Medulla oblongata (tissue), 1 donor: ENCODE measurements at regions not wholly inside any gene's neighbourhood (a gene's known extent, or its start where the extent isn't known, plus 50 kb on each side); places are given as distances from the start of the nearest gene placed in this dataset.
"Not testable (repeated sequence)": the region's sequence is repeated elsewhere in the genome, so short reads cannot be mapped to it uniquely, and the experiment has no call there.

Source experiments
- DNase-seq: peaks from one replicate; pipeline ENCODE4 v3.0.0-alpha.2; 2015; ENCODE audit errors: extremely low spot score

DNA sequence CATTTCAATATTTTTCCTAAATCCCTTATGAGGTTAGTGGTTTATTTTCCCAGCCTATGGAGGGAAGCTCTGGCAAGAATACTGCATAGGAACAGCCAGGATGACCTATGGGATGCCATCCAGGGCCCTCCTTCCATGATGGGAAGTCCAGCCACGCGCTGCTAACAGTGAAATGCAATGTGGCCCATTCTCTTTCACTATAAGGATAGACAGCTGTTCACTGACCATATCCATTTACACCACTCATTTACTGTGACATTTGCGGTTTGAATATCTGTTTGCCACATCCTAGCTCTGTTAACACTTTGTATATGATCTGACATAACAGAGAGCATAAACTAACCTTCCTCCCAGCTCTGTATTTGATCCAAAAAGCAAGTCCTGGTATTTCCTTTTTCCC lies 471.7 kb downstream of the CBLN4 start:
- no peak for DNase-seq

DNA sequence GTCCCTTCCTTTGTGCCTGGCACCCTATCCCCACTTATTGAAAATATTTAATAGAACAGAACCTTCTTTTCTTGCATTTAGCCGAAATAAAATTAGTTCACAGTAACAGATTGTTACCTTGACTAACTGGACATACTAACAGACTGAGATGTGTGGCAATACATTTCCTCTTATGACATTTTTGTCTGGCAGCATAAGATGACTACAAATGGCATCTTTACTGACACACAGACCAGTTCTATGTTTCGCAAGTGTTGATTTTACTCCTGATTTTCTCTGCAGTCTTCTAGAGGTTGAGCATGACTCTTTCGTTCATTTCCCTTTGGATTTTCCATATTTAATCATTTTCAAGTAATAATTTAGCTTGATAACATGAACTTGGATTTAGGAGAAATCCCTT lies 474.6 kb downstream of the CBLN4 start:
- DNase-seq, result no peak

GRCh38 chr20:55528482-55528881 lies 476.8 kb downstream of the CBLN4 start:
- no peak for DNase-seq

- no peak for DNase-seq
Measured at GRCh38 chr20:55522296-55522815, 483.0 kb downstream of the CBLN4 start.

DNA sequence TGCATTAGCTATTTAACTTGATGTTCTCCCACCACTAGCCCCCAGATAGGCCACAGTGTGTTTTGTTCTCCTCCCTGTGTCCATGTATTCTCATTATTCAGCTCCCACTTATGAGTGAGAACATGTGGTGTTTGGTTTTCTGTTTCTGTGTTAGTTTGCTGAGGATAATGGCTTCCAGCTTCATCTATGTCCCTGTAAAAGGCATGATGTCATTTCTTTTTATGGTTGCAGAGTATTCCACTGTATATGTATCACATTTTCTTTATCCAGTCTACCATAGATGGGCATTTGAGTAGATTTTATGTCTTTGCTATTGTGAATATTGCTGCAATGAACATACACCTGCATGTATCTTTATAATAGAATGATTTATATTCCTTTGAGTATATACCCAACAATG lies 487.7 kb downstream of the CBLN4 start:
- not testable (repeated sequence) for DNase-seq

DNA sequence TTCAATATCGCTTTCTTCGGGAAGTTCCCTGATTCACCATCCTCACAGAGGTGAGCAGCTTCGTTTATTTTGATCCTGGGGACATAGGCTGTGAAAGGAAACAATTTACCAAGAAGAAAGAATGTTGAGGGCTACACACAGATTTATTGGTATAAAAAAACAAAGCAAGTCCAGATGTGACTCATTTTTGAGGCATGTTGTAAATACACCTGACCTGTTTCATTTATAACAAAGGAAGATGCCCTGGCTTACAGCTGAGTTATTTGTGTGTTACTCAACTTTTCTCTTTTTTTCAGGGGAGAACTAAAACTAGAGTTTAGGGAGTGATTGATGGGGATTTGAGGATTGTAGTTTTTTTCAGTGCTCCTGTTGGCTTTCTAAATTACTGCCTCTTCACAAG lies 489.5 kb downstream of the CBLN4 start:
- no peak for DNase-seq

DNA sequence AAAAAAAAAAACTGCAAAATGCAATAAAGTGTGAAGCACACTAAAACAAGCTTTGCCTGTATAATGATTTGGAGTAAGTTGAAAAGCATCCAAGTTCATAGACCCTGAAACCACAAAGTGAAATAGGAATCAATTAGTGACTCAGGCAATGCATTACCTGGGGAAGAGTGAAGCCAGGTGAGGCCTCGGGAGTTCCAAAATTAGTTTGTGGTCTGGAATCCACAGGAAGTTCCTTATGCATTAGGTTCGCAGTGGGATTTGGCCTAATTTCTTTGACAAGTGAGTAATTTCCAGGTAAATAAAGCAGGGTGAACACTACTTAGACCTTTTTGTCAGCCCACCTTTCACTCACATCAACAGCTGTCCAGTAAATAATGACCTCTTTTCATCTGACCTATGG lies 490.8 kb downstream of the CBLN4 start:
- DNase-seq, result no peak

DNA sequence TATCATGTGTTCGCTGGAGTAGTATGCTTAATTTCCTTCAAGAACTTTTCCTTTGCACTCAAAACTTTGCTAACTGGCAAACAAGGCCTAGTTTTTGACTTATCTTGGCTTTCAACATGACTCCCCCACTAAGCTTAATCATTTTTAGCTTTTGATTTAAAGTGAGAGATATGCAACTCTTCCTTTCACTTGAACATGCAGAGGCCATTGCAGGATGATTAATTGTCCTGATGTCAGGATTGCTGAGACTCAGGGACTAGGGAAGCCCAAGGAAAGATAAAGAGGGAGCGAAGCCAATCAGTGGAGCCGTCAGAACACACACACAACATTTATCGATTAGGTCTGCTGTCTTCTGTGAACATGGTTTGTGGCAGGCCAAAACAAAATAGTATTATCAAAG lies 491.4 kb downstream of the CBLN4 start:
- DNase-seq, result no peak

DNA sequence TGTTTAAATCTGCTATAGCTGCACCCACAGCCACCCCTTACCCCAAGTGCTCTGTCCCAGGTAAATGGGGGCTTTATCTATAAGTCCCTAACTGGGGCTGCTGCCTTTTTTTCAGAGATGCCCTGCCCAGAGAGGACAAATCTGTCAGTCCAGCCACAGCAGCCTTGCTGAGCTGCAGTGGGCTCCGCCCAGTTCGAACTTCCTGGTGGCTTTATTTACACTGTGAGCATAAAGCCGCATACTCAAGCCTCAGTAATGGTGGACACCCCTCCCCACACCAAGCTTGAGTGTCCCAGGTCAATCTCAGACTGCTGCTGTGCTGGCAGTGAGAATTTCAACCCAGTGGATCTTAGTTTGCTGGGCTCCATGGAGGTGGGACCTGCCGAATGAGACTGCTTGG lies 505.2 kb downstream of the CBLN4 start:
- no peak for DNase-seq

DNA sequence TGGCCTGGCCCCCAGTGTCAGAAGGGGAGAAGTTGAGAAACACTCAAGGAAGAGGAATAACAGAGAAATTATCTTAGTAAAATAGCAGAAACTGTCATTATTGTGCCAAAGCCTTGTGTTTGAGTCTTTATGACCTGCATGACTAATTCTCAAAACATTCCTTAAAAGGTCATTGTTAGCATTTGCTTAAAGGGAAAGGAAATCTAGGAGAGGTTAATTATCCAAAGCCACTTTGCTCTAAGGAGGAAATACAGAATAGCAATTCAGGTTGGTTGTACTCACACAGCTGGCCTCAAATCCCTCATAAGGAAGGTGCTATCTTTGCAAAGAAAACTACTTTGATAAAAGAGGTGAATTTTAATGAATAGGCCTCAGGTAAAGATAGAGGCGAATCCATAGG lies 516.7 kb downstream of the CBLN4 start:
- no peak for DNase-seq

- no peak for DNase-seq
Measured at GRCh38 chr20:55478724-55479450, 526.4 kb downstream of the CBLN4 start.

GRCh38 chr20:55472704-55473103 lies 532.6 kb downstream of the CBLN4 start:
- no peak for DNase-seq

DNA sequence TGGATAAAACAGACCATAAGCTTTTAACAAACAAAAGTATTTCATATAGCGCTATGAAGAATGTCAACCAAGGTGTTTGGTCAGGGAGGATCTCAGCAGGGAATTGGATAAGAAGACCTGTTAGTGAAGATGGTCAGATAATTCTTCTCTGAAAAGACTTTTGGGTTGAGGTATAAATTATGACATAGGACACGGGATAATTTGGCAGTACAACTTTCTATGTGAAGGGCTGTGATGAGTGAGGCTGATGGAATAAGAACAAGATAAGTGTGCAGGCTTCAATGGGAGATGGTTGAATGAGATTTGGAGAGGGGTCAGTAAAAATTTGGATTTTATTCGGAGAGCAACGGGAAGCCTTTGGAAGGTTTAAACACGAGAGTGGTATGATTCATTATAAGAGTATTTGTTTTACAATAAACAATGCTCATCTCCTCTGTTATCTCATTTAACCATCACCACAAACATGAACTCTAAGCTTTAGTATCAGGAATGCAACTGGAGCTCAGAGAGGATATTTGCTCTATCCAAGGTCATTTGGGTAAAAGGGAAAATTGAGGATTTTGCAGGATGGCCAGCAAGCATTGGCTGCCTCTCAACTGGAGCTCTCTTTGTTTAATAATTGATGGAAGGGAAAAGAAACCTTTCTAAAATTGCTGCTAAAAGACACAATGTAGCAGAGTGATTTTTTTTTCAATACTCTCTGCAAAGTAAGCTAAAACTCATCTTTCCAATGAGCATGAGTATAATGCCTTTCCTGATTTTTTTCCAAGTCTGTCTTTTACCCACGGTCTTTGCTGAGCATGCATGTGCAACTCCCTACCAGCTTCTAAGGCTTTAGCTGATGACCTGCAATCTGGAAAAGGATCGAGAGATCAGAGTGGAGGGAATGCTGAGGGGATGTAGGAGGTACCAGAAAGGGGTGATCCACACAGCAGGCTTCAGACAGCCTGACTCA lies 534.0 kb downstream of the CBLN4 start:
- DNase-seq, result no peak

DNA sequence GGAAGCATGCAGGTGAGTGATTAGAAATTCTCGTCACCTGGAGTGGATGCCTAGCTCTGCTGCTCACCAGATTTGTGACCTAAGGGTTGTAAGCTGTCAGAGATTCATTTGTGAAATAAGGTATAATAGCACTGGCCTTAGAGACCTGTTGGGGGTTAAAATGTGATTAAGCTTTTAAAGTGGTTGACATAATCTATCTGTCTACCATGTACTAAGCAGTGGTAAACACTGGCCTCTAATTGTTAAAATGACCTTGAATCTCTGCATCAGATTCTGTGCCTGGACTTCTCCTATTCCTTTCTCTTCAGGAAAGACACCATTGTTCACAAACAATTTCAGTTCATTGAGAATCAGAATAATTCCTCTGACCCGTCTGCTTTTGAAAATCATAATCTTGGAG lies 536.2 kb downstream of the CBLN4 start:
- no peak for DNase-seq

GRCh38 chr20:55461519-55461918 lies 543.8 kb downstream of the CBLN4 start:
- DNase-seq, result no peak

- no peak for DNase-seq
Measured at GRCh38 chr20:55456316-55456940, 548.9 kb downstream of the CBLN4 start.

DNA sequence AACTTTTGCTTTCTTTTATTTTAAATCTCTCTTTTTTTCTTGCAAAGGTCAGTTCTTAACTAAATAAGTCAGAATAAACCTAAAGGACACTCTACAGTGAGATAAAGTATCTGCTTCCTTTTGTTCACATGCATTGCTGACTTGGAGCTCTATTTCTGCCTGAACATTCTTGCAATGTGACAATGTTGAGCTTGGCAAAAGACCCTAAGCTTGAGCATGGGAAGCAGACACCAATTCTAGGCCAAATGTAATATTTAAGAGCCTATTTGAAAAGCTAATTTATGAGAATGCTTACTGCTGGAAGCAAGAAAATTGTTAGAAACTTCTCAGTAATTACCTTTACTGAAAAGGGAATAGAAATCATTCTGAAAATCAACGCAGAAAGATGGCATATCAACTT lies 556.2 kb downstream of the CBLN4 start:
- DNase-seq, result peak; percentile 8

- DNase-seq, result no peak
Measured at GRCh38 chr20:55446301-55446700, 559.0 kb downstream of the CBLN4 start.

GRCh38 chr20:55439070-55439469 lies 566.2 kb downstream of the CBLN4 start:
- DNase-seq, result no peak

- no peak for DNase-seq
Measured at GRCh38 chr20:55437798-55438415, 567.4 kb downstream of the CBLN4 start.

DNA sequence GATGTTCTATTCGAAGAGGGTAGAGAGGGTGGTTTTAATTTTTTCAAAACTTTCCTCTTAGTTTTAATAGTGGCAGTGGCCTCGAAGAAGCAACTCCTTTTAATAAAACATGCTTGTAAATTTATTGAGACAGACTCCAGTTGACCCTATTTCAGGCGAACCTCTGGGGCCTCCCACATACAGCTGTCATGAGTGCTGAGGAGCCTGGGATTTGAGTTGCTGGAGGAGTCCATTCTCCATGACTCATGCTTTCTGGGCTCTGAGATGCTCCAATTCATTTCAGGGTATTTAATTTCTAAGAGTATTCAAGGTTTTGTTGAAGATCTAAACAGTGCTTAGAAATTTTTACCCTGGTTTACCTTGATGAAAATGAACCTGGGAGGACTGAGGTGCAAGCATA lies 580.4 kb downstream of the CBLN4 start:
- no peak for DNase-seq

DNA sequence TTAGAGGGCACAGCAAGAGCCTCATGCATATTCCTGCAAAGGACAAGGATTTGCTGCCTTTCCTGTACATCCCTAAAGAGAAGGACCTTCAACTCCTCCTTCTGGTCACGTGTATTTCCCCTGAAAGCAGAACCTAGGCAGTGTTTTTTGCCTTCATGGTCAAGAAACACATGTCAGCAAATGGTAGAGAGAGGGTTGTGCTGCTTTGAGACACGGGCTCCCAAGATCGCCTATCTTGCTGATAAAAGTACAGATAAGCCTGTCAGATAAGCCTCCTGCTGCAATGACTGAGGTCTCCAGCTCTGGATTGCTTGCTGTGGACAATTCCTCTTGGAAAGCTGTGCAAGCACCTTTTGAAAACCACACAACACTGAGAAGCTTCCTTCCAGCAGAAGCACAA lies 580.8 kb downstream of the CBLN4 start:
- DNase-seq, result no peak
